Ovary (tissue), 7 donors: ENCODE measurements at regions not wholly inside any gene's neighbourhood (a gene's known extent, or its start where the extent isn't known, plus 50 kb on each side); places are given as distances from the start of the nearest gene placed in this dataset.

ENCODE experiments used
- DNase-seq, 5 donors: peaks; one replicate each; pipeline ENCODE4 v3.0.0-alpha.2; 2019 to 2020
- H3K27ac ChIP-seq, 2 donors: fragments of 200-600 bp; one replicate each; pipeline versions ENCODE4 v1.5.1 to v1.8.0; 2019 to 2022
- H3K27me3 ChIP-seq: fragments of 200-600 bp; one replicate; pipeline ENCODE4 v1.8.0; 2022
- H3K36me3 ChIP-seq: fragments of 200-600 bp; sonication (generic); one replicate; pipeline ENCODE4 v1.5.1; 2019
- H3K4me1 ChIP-seq: one replicate; pipeline ENCODE4 v1.8.1; 2013; ENCODE audit warnings: mild to moderate bottlenecking, moderate library complexity; ENCODE audit not compliant: insufficient read depth
- H3K4me3 ChIP-seq: fragments of 200-600 bp; sonication (generic); one replicate; pipeline ENCODE4 v1.5.1; 2017
- H3K9me3 ChIP-seq, 2 donors: fragments of 200-600 bp in 1 of 2; sonication (generic) in 1 of 2; one replicate each; pipeline versions ENCODE4 v1.5.1 to v1.8.1; 2013 to 2019; ENCODE audit warnings: mild to moderate bottlenecking in 1 of 2, moderate library complexity in 1 of 2
- EP300 ChIP-seq: sonication (generic); formaldehyde crosslinking; IDR thresholded peaks from one replicate; pipeline ENCODE4 v1.6.1; 2017; ENCODE audit warnings: antibody characterized with exemption
- POLR2A ChIP-seq: fragments of 450-650 bp; IDR thresholded peaks from one replicate; pipeline ENCODE4 v1.6.1; 2017; ENCODE audit warnings: antibody characterized with exemption, mild to moderate bottlenecking, moderate library complexity
- WGBS, 3 donors: extraction: QIAGEN DNeasy Blood & Tissue Kit in 1 of 3; methylation state at CpG; one replicate each; pipeline versions ENCODE4 v1.1.5 to v1.1.7; 2013 to 2017; 5-methylcytosine and 5-hydroxymethylcytosine counted together
- intact Hi-C, 4 donors: fragments of 100-400 bp; cut with DNase I; formaldehyde crosslinking; loops; one replicate each; pipeline versions ENCODE4 v1.11.0 to v1.15.1; 2022 to 2023
- TF ChIP-seq, protein P1 (sequence below), 3 donors: fragments of 450-650 bp in 2 of 3; fragments of 200-600 bp in 1 of 3; IDR thresholded peaks; one replicate each; pipeline versions ENCODE4 v1.5.1 to v1.8.0; 2016 to 2022; ENCODE audit warnings: antibody characterized with exemption in 3 of 3, mild to moderate bottlenecking in 1 of 3
- donor health status: DM: no; HTN: no; CAD: no; lungs with moderate emphysema.
- donor health status: DM: no; HTN: no; CAD: no.
- donor health status: Bipolar disorder and iron deficiency.
- donor health status: DM: no; HTN: no; CAD: no.
- donor health status: DM: yes; HTN: yes; CAD: no.

DNA sequence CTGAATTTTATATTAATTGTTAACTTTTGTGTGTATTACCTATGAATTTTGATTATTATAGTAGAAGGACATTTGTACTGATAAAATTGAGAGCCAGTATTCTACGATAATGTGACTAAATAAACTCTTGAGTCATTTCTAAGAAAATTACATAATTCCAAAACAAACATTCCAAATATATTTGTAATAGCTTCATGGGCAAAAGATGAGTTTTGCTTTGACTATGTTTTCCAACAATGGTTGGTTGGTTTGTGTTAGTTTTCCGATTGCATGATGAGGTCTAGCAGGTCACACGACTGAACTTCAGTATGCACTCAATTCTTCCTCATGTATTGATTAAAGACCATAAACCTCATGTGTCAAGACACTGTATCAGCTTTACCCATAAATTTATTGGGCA lies 71.7 kb upstream of the WDR75 start:
- no peaks in the 10 kb centered on the region for H3K9me3 ChIP-seq
- H3K4me3 ChIP-seq = no peak overlapping the region
- DNase-seq = no peak
- 28 to 47% (median 28%) methylated on average over 3 of the region's 3 CpGs for WGBS, 3 donors
- H3K27ac ChIP-seq = no peak overlapping the region
- no peaks in the 10 kb centered on the region for H3K27me3 ChIP-seq
- no peaks in the 10 kb centered on the region for H3K4me1 ChIP-seq
- H3K36me3 ChIP-seq = no peaks in the 10 kb centered on the region
- TF ChIP-seq EP300 = no peak
- TF ChIP-seq, protein P1, sequence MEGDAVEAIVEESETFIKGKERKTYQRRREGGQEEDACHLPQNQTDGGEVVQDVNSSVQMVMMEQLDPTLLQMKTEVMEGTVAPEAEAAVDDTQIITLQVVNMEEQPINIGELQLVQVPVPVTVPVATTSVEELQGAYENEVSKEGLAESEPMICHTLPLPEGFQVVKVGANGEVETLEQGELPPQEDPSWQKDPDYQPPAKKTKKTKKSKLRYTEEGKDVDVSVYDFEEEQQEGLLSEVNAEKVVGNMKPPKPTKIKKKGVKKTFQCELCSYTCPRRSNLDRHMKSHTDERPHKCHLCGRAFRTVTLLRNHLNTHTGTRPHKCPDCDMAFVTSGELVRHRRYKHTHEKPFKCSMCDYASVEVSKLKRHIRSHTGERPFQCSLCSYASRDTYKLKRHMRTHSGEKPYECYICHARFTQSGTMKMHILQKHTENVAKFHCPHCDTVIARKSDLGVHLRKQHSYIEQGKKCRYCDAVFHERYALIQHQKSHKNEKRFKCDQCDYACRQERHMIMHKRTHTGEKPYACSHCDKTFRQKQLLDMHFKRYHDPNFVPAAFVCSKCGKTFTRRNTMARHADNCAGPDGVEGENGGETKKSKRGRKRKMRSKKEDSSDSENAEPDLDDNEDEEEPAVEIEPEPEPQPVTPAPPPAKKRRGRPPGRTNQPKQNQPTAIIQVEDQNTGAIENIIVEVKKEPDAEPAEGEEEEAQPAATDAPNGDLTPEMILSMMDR (IDR thresholded peaks at IDR 0.05) = no peak
- TF ChIP-seq POLR2A = no peak
- intact Hi-C loops = no loop called here

DNA sequence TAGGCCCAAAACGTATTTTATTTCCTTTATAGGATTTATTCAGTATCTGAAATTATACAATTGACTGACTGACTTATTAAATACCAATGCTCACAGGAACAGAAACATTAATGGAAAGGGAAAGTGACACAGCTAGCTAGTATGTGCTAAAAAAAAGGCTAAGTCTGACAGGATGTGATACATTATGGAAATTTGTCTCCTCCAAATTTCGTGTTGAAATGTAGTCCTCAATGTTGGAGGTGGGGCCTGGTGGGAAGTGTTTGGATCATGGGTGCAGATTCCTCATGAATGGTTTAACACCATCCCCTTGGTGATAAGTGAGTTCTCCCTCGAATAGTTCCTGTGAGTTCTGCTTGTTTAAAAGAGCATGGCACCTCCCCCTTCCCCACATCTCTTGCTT lies 70.6 kb upstream of the WDR75 start:
- Histone ChIP-seq H3K27ac (no peak overlapping the region), H3K27me3 (no peaks in the 10 kb centered on the region), H3K9me3 (no peaks in the 10 kb centered on the region), H3K36me3 (no peaks in the 10 kb centered on the region), H3K4me3 (no peak overlapping the region), H3K4me1 (no peaks in the 10 kb centered on the region)
- 79 to 89% (median 86%) methylated on average over 3 of the region's 3 CpGs for WGBS, 3 donors
- no peak for DNase-seq
- TF ChIP-seq, protein P1 (IDR thresholded peaks at IDR 0.05) = no peak
- TF ChIP-seq EP300 (no peak), POLR2A (no peak)
- intact Hi-C loops = no loop called here

DNA sequence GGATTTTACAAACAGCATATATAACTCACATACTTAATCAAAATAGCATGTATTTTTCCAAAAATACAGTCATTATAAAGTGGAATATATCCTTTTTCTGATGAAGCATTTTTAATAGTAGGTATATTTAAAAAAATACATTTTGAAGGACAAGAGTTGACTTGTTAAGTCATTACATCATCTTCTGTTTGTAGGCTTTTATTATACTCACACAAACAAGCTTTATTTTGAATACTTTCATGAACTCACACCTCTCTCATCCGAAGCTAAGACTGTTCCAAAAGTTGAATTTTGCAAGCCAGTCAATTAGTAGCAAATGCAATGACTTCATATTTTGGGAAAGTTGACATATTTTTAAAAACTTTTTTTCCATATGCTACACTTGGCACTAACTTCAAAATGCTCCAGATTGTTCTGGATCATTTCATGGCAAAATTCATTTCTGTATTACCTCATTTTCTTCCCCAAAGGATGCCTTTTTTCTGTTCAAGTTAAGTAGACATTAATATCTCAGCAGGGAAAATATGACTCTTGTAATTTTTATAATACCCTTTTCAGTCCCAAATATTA lies 68.5 kb upstream of the WDR75 start:
- Histone ChIP-seq H3K4me1 (no peaks in the 10 kb centered on the region), H3K9me3 (no peaks in the 10 kb centered on the region), H3K27ac (no peak overlapping the region), H3K4me3 (no peak overlapping the region), H3K27me3 (no peaks in the 10 kb centered on the region), H3K36me3 (no peaks in the 10 kb centered on the region)
- 39 to 46% (median 46%) methylated on average over 1 of the region's 1 CpG for WGBS, 3 donors
- intact Hi-C loops = no loop called here
- DNase-seq = no peak
- TF ChIP-seq, protein P1 (IDR thresholded peaks at IDR 0.05) = no peak
- TF ChIP-seq POLR2A (no peak), EP300 (no peak)

DNA sequence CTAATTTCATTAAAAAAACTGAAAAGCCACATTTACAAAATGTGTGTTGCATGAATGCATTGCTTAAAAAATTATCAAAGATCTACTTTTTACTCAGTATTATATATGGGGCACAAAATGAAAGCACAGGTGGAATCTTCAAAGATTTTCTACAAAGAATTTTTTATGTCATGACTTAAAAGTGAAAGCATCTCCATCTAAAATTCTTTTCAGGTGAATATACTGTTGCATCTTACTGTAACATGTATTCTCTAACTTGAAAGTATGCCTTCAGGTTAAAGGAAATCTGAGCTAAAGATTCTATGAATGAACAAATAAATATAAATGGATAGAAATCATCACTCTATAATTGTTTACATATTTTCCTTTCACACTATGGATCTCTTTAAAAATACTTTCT lies 66.8 kb upstream of the WDR75 start:
- no peak overlapping the region for H3K4me3 ChIP-seq
- no peaks in the 10 kb centered on the region for H3K27me3 ChIP-seq
- H3K27ac ChIP-seq = no peak overlapping the region
- H3K4me1 ChIP-seq = no peaks in the 10 kb centered on the region
- TF ChIP-seq POLR2A = no peak
- H3K9me3 ChIP-seq = no peaks in the 10 kb centered on the region
- no peaks in the 10 kb centered on the region for H3K36me3 ChIP-seq
- DNase-seq = no peak
- intact Hi-C loops = no loop called here

DNA sequence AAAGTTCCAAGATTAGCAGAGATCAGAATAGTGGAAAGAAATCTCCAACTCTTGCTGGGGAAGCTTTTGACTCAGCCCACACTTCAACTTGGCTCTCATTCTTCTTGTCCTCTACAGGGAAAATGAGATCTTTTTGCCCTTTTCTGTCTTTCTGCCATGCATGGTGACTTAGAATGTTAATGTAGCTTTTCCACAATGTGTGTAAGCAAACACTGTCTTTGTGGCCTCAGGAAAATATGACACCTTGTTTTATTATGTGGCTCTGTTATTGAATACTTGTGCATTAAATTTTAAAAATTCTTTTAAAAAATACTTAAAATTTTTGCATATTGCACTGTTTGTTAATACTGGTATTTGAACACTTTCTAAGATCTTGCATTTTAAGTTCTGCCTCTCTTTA lies 65.4 kb upstream of the WDR75 start:
- Histone ChIP-seq H3K4me1 (no peaks in the 10 kb centered on the region), H3K36me3 (no peaks in the 10 kb centered on the region), H3K9me3 (no peaks in the 10 kb centered on the region), H3K27ac (no peak overlapping the region), H3K27me3 (no peaks in the 10 kb centered on the region), H3K4me3 (no peak overlapping the region)
- DNase-seq = no peak
- no peak for TF ChIP-seq EP300
- TF ChIP-seq, protein P1 (IDR thresholded peaks at IDR 0.05) = no peak
- TF ChIP-seq POLR2A = no peak
- intact Hi-C loops = no loop called here
